Activated naive CD4-positive, alpha-beta T cell treated with anti-CD3 and anti-CD28 coated beads, Interleukin-2, amount 50 U/mL, for 24 hours (primary cell): ENCODE measurements at regions not wholly inside any gene's neighbourhood (a gene's known extent, or its start where the extent isn't known, plus 50 kb on each side); places are given as distances from the start of the nearest gene placed in this dataset.
"Not testable (repeated sequence)": the region's sequence is repeated elsewhere in the genome, so short reads cannot be mapped to it uniquely, and the experiment has no call there.

Experiments
- H3K27ac Mint-ChIP-seq: one replicate; pipeline ENCODE4 v1.8.0; 2021; ENCODE audit warnings: mild to moderate bottlenecking, mixed read lengths
- H3K27me3 Mint-ChIP-seq: one replicate; pipeline ENCODE4 v1.8.0; 2021; ENCODE audit warnings: mixed read lengths
- H3K36me3 Mint-ChIP-seq: one replicate; pipeline ENCODE4 v1.8.0; 2021; ENCODE audit warnings: mixed read lengths
- H3K4me1 Mint-ChIP-seq: one replicate; pipeline ENCODE4 v1.8.0; 2021; ENCODE audit warnings: mixed read lengths
- H3K4me3 Mint-ChIP-seq: one replicate; pipeline ENCODE4 v1.8.0; 2021; ENCODE audit warnings: mild to moderate bottlenecking, mixed read lengths
- H3K9me3 Mint-ChIP-seq: one replicate; pipeline ENCODE4 v1.8.0; 2021; ENCODE audit warnings: mixed read lengths

GRCh38 chr6:74259981-74260380 is 564.0 kb downstream of the CD109 start:
- no peak overlapping the region for H3K4me3 Mint-ChIP-seq
- no peaks in the 10 kb centered on the region for H3K4me1 Mint-ChIP-seq
- H3K27ac Mint-ChIP-seq = no peak overlapping the region
- no peaks in the 10 kb centered on the region for H3K36me3 Mint-ChIP-seq
- H3K27me3 Mint-ChIP-seq = no peaks in the 10 kb centered on the region
- no peaks in the 10 kb centered on the region for H3K9me3 Mint-ChIP-seq

GRCh38 chr6:74256781-74257180 is 560.8 kb downstream of the CD109 start:
- no peak overlapping the region for H3K4me3 Mint-ChIP-seq
- H3K36me3 Mint-ChIP-seq = no peaks in the 10 kb centered on the region
- H3K27ac Mint-ChIP-seq = no peak overlapping the region
- H3K27me3 Mint-ChIP-seq = no peaks in the 10 kb centered on the region
- H3K4me1 Mint-ChIP-seq = no peaks in the 10 kb centered on the region
- H3K9me3 Mint-ChIP-seq = no peaks in the 10 kb centered on the region

GRCh38 chr6:74256381-74256780 is 560.4 kb downstream of the CD109 start:
- no peaks in the 10 kb centered on the region for H3K36me3 Mint-ChIP-seq
- no peak overlapping the region for H3K4me3 Mint-ChIP-seq
- no peaks in the 10 kb centered on the region for H3K27me3 Mint-ChIP-seq
- H3K4me1 Mint-ChIP-seq = no peaks in the 10 kb centered on the region
- H3K27ac Mint-ChIP-seq = no peak overlapping the region
- no peaks in the 10 kb centered on the region for H3K9me3 Mint-ChIP-seq

GRCh38 chr6:74255007-74255406 is 559.0 kb downstream of the CD109 start:
- H3K27ac Mint-ChIP-seq, H3K4me1 Mint-ChIP-seq, H3K9me3 Mint-ChIP-seq, H3K27me3 Mint-ChIP-seq, H3K36me3 Mint-ChIP-seq, H3K4me3 Mint-ChIP-seq: not testable (repeated sequence)

GRCh38 chr6:74254147-74254546 is 558.1 kb downstream of the CD109 start:
- not testable (repeated sequence) for H3K4me1 Mint-ChIP-seq, H3K27ac Mint-ChIP-seq, H3K36me3 Mint-ChIP-seq, H3K27me3 Mint-ChIP-seq, H3K4me3 Mint-ChIP-seq, H3K9me3 Mint-ChIP-seq

- H3K4me3 Mint-ChIP-seq = no peak overlapping the region
- no peaks in the 10 kb centered on the region for H3K9me3 Mint-ChIP-seq
- no peaks in the 10 kb centered on the region for H3K4me1 Mint-ChIP-seq
- no peaks in the 10 kb centered on the region for H3K36me3 Mint-ChIP-seq
- no peak overlapping the region for H3K27ac Mint-ChIP-seq
- no peaks in the 10 kb centered on the region for H3K27me3 Mint-ChIP-seq
Measured at GRCh38 chr6:74253261-74253660, 557.3 kb downstream of the CD109 start.

- Mint-ChIP-seq H3K9me3 (no peaks in the 10 kb centered on the region), H3K4me1 (no peaks in the 10 kb centered on the region), H3K36me3 (no peaks in the 10 kb centered on the region), H3K27ac (no peak overlapping the region), H3K27me3 (no peaks in the 10 kb centered on the region), H3K4me3 (no peak overlapping the region)
Measured at GRCh38 chr6:74250161-74250818, 554.3 kb downstream of the CD109 start.

GRCh38 chr6:74249658-74250057 is 553.7 kb downstream of the CD109 start:
- Mint-ChIP-seq H3K4me3 (no peak overlapping the region), H3K27ac (no peak overlapping the region), H3K4me1 (no peaks in the 10 kb centered on the region), H3K36me3 (no peaks in the 10 kb centered on the region), H3K9me3 (peaks cover 3% of the 10 kb centered on the region), H3K27me3 (no peaks in the 10 kb centered on the region)

GRCh38 chr6:74248966-74249365 is 553.0 kb downstream of the CD109 start:
- H3K9me3 Mint-ChIP-seq = peaks cover 7% of the 10 kb centered on the region
- no peaks in the 10 kb centered on the region for H3K27me3 Mint-ChIP-seq
- H3K4me3 Mint-ChIP-seq = no peak overlapping the region
- H3K4me1 Mint-ChIP-seq = no peaks in the 10 kb centered on the region
- no peaks in the 10 kb centered on the region for H3K36me3 Mint-ChIP-seq
- no peak overlapping the region for H3K27ac Mint-ChIP-seq

GRCh38 chr6:74222768-74223333 is 526.8 kb downstream of the CD109 start:
- no peaks in the 10 kb centered on the region for H3K27me3 Mint-ChIP-seq
- H3K27ac Mint-ChIP-seq = no peak overlapping the region
- peaks cover 6% of the 10 kb centered on the region for H3K9me3 Mint-ChIP-seq
- H3K4me1 Mint-ChIP-seq = no peaks in the 10 kb centered on the region
- H3K4me3 Mint-ChIP-seq = no peak overlapping the region
- no peaks in the 10 kb centered on the region for H3K36me3 Mint-ChIP-seq

GRCh38 chr6:74213995-74214394 is 518.0 kb downstream of the CD109 start:
- H3K4me3 Mint-ChIP-seq = no peak overlapping the region
- no peaks in the 10 kb centered on the region for H3K27me3 Mint-ChIP-seq
- H3K4me1 Mint-ChIP-seq = no peaks in the 10 kb centered on the region
- H3K9me3 Mint-ChIP-seq = peaks cover 9% of the 10 kb centered on the region
- H3K36me3 Mint-ChIP-seq = no peaks in the 10 kb centered on the region
- no peak overlapping the region for H3K27ac Mint-ChIP-seq

- Mint-ChIP-seq H3K27ac (no peak overlapping the region), H3K9me3 (peaks cover 22% of the 10 kb centered on the region), H3K27me3 (no peaks in the 10 kb centered on the region), H3K4me1 (no peaks in the 10 kb centered on the region), H3K36me3 (no peaks in the 10 kb centered on the region), H3K4me3 (no peak overlapping the region)
Measured at GRCh38 chr6:74208239-74208638, 512.2 kb downstream of the CD109 start.

- H3K9me3 Mint-ChIP-seq = peaks cover 13% of the 10 kb centered on the region
- H3K4me3 Mint-ChIP-seq = no peak overlapping the region
- no peaks in the 10 kb centered on the region for H3K27me3 Mint-ChIP-seq
- H3K27ac Mint-ChIP-seq = no peak overlapping the region
- H3K4me1 Mint-ChIP-seq = no peaks in the 10 kb centered on the region
- no peaks in the 10 kb centered on the region for H3K36me3 Mint-ChIP-seq
Measured at GRCh38 chr6:74199215-74199915, 503.4 kb downstream of the CD109 start.

GRCh38 chr6:74197310-74197709 is 501.3 kb downstream of the CD109 start:
- no peaks in the 10 kb centered on the region for H3K27me3 Mint-ChIP-seq

GRCh38 chr6:74187811-74188210 is 491.8 kb downstream of the CD109 start:
- Mint-ChIP-seq H3K4me1 (no peaks in the 10 kb centered on the region), H3K4me3 (no peak overlapping the region), H3K9me3 (no peaks in the 10 kb centered on the region)

More at GRCh38 chr6:74197310-74197709, 501.3 kb downstream of the CD109 start:
- H3K36me3 Mint-ChIP-seq = no peaks in the 10 kb centered on the region
- H3K4me3 Mint-ChIP-seq = no peak overlapping the region
- no peaks in the 10 kb centered on the region for H3K4me1 Mint-ChIP-seq
- no peaks in the 10 kb centered on the region for H3K9me3 Mint-ChIP-seq
- H3K27ac Mint-ChIP-seq = no peak overlapping the region

GRCh38 chr6:74182992-74183391 is 487.0 kb downstream of the CD109 start:
- Mint-ChIP-seq H3K9me3 (no peaks in the 10 kb centered on the region), H3K4me1 (no peaks in the 10 kb centered on the region), H3K36me3 (no peaks in the 10 kb centered on the region), H3K27ac (no peak overlapping the region), H3K27me3 (no peaks in the 10 kb centered on the region), H3K4me3 (no peak overlapping the region)

More at GRCh38 chr6:74187811-74188210, 491.8 kb downstream of the CD109 start:
- no peaks in the 10 kb centered on the region for H3K27me3 Mint-ChIP-seq
- H3K27ac Mint-ChIP-seq = no peak overlapping the region
- H3K36me3 Mint-ChIP-seq = no peaks in the 10 kb centered on the region
